Activated T-helper 2 cell treated with anti-CD3 and anti-CD28 coated beads, Interferon-gamma antibody, Interleukin-2, Interleukin-4, amounts not matched to agents 10 μg/mL and 5 μg/mL and 100 μg/mL, durations not matched to agents 14 hours and 24 hours and 36 hours (primary cell): ENCODE measurements at regions not wholly inside any gene's neighbourhood (a gene's known extent, or its start where the extent isn't known, plus 50 kb on each side); places are given as distances from the start of the nearest gene placed in this dataset.
"Not testable (repeated sequence)": the region's sequence is repeated elsewhere in the genome, so short reads cannot be mapped to it uniquely, and the experiment has no call there.

Source experiments
- DNase-seq: peaks from one replicate; pipeline ENCODE4 v3.0.0; 2021; ENCODE audit warnings: low spot score
- H3K27ac Mint-ChIP-seq: one replicate; pipeline ENCODE4 v1.8.0; 2021; ENCODE audit warnings: mixed read lengths
- H3K27me3 Mint-ChIP-seq: one replicate; pipeline ENCODE4 v1.8.0; 2021; ENCODE audit warnings: low read depth, mixed read lengths
- H3K36me3 Mint-ChIP-seq: one replicate; pipeline ENCODE4 v1.8.0; 2021; ENCODE audit warnings: low read depth, mixed read lengths
- H3K4me1 Mint-ChIP-seq: one replicate; pipeline ENCODE4 v1.8.0; 2021; ENCODE audit warnings: low read depth, mixed read lengths
- H3K4me3 Mint-ChIP-seq: one replicate; pipeline ENCODE4 v1.8.0; 2021; ENCODE audit warnings: low read depth, mild to moderate bottlenecking, moderate library complexity, mixed read lengths
- H3K9me3 Mint-ChIP-seq: one replicate; pipeline ENCODE4 v1.8.0; 2021; ENCODE audit warnings: mixed read lengths
- intact Hi-C: fragments of 100-400 bp; cut with micrococcal nuclease; formaldehyde crosslinking; loops from one replicate; pipeline ENCODE4 v1.15.1; 2023

DNA sequence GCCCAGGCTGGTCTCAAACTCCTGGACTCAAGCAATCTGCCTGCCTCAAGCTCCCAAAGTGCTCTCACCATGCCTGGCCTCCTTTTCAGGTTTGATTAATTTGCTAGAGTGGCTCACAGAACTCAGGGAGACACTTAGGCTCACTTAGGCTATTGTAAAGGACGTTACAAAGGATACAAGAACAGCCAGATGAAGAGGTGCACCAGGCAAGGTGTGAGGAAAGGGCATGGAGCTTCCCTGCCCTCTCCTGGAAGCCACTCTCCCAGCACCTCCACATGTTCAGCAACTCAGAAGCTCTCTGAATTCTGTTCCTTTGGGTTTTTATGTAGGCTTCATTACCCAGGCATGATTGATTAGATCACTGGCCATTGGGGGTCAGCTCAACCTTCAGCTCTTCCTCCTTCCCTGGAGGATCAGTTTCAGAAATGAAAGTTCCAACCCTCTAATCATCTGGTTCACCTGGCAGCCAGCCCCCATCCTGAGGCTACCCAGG is 78.7 kb upstream of the RGPD5 start:
- no peak for DNase-seq
- intact Hi-C loops, result loop anchor here (5.0 kb wide), 1 partner anchor 168 kb away; no protein-coding TSS in a partner anchor
- H3K27me3 Mint-ChIP-seq, result peaks cover 2% of the 10 kb centered on the region
- H3K36me3 Mint-ChIP-seq, result no peaks in the 10 kb centered on the region
- no peaks in the 10 kb centered on the region for H3K9me3 Mint-ChIP-seq
- no peaks in the 10 kb centered on the region for H3K4me1 Mint-ChIP-seq
- no peak overlapping the region for H3K4me3 Mint-ChIP-seq
- no peak overlapping the region for H3K27ac Mint-ChIP-seq

DNA sequence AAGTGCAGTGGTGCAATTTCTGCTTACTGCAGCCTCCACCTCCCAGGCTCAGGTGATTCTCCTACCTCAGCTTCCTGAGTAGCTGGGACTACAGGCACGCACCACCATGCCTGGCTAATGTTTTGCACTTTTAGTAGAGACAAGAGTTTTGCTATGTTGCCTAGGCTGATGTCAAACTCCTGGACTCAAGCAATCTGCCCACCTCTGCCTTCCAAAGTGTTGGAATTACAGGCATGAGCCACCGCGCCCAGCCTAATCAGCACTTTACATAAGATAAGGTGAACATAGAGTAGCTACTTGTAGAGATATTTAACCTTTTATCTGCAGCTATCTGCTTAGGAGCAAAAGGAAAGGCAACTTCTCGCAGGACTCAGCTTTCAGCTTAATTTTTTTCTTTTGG is 77.5 kb upstream of the RGPD5 start:
- H3K27me3 Mint-ChIP-seq, DNase-seq, H3K4me1 Mint-ChIP-seq, H3K27ac Mint-ChIP-seq, H3K4me3 Mint-ChIP-seq, H3K9me3 Mint-ChIP-seq, H3K36me3 Mint-ChIP-seq: not testable (repeated sequence)
- intact Hi-C loops, result loop anchor here (5.0 kb wide), 1 partner anchor 169 kb away; no protein-coding TSS in a partner anchor

DNA sequence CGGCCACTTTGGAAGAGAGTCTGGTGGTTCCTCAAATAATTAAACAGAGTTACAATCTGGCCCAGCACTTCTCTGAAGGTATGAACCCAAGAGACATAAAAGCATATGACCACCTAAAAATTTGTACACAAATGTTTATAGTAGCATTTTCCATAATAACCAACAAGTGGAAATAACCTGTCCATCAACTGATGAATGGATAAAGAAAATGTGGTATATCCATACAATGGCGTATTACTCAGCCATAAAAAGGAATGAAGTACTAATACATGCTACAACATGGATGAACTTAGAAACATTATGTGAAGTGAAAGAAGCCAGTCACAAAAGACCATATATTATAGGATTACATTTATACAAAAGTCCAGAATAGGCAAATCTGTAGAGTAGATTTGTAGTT is 76.0 kb upstream of the RGPD5 start:
- no peaks in the 10 kb centered on the region for H3K4me1 Mint-ChIP-seq
- peaks cover 2% of the 10 kb centered on the region for H3K27me3 Mint-ChIP-seq
- H3K36me3 Mint-ChIP-seq, result no peaks in the 10 kb centered on the region
- no peak overlapping the region for H3K27ac Mint-ChIP-seq
- intact Hi-C loops, result loop anchor here (5.0 kb wide), 1 partner anchor 171 kb away; no protein-coding TSS in a partner anchor
- H3K4me3 Mint-ChIP-seq, result no peak overlapping the region
- H3K9me3 Mint-ChIP-seq, result no peaks in the 10 kb centered on the region
- DNase-seq, result no peak

- no peak overlapping the region for H3K27ac Mint-ChIP-seq
- intact Hi-C loops, result loop anchor here (5.0 kb wide), 1 partner anchor 173 kb away; no protein-coding TSS in a partner anchor
- H3K27me3 Mint-ChIP-seq, result peaks cover 2% of the 10 kb centered on the region
- no peaks in the 10 kb centered on the region for H3K36me3 Mint-ChIP-seq
- DNase-seq, result no peak
- H3K9me3 Mint-ChIP-seq, result no peaks in the 10 kb centered on the region
- no peaks in the 10 kb centered on the region for H3K4me1 Mint-ChIP-seq
- no peak overlapping the region for H3K4me3 Mint-ChIP-seq
Observed at GRCh38 chr2:109719871-109720270, 74.2 kb upstream of the RGPD5 start.

DNA sequence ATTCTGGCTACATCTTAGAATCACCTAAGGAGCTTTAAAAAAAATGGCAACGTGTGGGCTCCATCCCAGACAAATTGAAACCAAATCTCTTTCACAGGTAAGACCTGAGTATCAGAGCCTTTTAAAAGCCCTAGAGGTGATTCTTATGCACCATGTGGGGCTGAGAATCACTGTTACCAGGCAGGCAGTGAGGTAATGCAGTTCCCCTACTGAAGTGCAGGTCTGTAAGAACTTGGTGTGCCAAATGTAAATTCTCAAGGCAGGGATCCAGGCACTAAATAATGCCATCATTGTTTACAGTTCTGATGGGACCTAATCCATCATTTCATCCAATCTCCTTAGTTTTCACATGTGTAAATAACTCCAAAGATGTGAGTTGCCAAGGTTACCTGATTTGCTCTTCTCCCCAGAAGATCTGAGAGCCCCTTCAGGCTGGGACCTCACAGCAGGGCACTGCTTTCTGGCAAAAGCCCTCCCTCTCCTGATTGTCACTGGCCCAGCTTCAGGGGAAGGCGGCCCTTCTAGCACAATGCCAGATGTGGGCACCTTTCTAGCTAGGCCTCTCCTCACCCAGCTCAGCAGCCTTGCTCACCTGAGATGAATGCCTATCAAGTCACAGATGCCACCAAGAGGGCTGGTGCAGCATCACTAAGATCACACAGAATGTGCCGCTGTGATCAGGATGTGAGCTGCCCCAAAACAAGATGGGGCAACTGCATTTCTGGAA is 73.6 kb upstream of the RGPD5 start:
- H3K27me3 Mint-ChIP-seq, result peaks cover 2% of the 10 kb centered on the region
- DNase-seq, result no peak
- intact Hi-C loops, result no loop called here
- H3K4me3 Mint-ChIP-seq, result no peak overlapping the region
- H3K4me1 Mint-ChIP-seq, result no peaks in the 10 kb centered on the region
- no peaks in the 10 kb centered on the region for H3K9me3 Mint-ChIP-seq
- no peak overlapping the region for H3K27ac Mint-ChIP-seq
- no peaks in the 10 kb centered on the region for H3K36me3 Mint-ChIP-seq

DNA sequence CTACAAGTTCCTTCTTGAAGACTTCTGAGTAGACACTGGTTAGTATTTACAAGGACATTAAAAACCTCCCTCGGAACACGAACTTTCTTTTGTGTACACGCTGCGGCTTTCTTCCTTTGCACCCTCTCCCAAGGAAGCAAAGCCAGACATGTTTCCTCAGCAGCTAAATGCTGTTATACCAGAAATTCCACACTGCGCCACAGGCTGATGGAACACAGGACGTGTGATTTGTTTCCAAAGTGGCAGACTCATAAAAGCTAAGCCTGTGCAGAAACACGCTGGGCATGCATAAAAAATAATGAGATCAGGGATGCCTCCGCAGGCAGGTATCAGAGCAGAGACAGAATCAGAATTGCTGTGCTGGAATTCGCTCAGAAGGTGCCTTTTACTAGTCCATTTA is 73.0 kb upstream of the RGPD5 start:
- intact Hi-C loops, result no loop called here
- H3K27ac Mint-ChIP-seq, result no peak overlapping the region
- H3K27me3 Mint-ChIP-seq, result no peaks in the 10 kb centered on the region
- no peaks in the 10 kb centered on the region for H3K4me1 Mint-ChIP-seq
- no peaks in the 10 kb centered on the region for H3K36me3 Mint-ChIP-seq
- H3K9me3 Mint-ChIP-seq, result no peaks in the 10 kb centered on the region
- no peak for DNase-seq
- H3K4me3 Mint-ChIP-seq, result no peak overlapping the region

DNA sequence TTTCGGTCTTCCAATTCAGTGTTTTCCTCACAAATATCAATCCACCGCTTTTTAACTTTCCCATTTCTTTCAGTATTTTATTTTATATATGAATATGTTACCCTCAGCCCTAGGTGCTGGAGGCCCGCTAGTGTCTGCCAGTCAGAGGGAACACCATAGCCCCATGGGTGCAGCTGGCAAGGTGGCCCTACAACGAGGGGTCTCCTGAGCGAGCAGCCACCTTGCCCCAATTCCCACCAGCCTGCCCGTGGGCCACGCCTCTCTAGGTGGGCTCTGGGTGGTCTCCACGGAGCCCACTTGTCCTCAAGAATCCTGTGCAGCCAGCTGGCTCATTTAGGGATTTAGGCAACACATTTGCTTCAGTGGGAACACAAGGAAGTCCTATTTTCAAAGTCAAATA is 72.5 kb upstream of the RGPD5 start:
- Mint-ChIP-seq H3K27ac (no peak overlapping the region), H3K4me1 (no peaks in the 10 kb centered on the region), H3K4me3 (no peak overlapping the region), H3K27me3 (no peaks in the 10 kb centered on the region), H3K9me3 (no peaks in the 10 kb centered on the region), H3K36me3 (no peaks in the 10 kb centered on the region)
- DNase-seq, result no peak
- intact Hi-C loops, result no loop called here

DNA sequence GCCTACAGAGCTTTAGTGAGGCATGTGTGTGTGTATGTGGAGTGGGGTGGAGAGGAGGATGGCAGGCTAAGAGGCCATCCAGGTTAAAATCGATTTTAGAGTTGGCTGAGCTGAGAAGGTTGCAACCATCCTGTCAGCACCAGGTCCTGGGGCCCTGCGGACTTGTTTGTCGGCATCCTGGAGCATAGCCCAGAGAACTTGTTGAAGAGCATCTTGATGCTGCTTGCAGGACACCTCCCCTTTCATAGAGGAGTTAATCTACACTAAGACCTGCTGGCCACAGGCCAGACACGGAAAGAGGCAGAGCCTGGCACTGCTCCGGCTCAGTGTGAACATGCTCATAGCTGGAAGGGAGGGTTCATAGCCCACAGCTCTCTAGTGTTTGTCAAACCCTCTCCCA is 72.1 kb upstream of the RGPD5 start:
- H3K27me3 Mint-ChIP-seq, result no peaks in the 10 kb centered on the region
- DNase-seq, result no peak
- H3K4me3 Mint-ChIP-seq, result no peak overlapping the region
- intact Hi-C loops, result no loop called here
- H3K9me3 Mint-ChIP-seq, result no peaks in the 10 kb centered on the region
- H3K4me1 Mint-ChIP-seq, result no peaks in the 10 kb centered on the region
- H3K36me3 Mint-ChIP-seq, result no peaks in the 10 kb centered on the region
- H3K27ac Mint-ChIP-seq, result no peak overlapping the region

DNA sequence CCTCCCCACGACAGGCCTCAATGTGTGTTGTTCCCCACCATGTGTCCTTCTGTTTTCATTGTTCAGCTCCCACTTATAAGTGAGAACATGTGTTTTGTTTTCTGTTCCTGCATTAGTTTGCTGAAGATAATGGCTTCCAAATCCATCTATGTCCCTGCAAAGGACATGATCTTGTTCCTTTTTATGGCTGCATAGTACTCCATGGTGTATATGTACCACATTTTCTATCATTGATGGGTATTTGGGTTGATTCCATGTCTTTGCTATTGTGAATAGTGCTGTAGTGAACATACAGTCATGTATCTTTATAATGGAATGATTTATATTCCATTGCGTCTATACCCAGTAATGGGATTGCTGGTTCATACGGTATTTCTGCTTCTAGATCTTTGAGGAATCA is 71.5 kb upstream of the RGPD5 start:
- H3K27me3 Mint-ChIP-seq, H3K4me3 Mint-ChIP-seq, intact Hi-C loops, H3K4me1 Mint-ChIP-seq, H3K27ac Mint-ChIP-seq, H3K9me3 Mint-ChIP-seq, H3K36me3 Mint-ChIP-seq, DNase-seq: not testable (repeated sequence)

DNA sequence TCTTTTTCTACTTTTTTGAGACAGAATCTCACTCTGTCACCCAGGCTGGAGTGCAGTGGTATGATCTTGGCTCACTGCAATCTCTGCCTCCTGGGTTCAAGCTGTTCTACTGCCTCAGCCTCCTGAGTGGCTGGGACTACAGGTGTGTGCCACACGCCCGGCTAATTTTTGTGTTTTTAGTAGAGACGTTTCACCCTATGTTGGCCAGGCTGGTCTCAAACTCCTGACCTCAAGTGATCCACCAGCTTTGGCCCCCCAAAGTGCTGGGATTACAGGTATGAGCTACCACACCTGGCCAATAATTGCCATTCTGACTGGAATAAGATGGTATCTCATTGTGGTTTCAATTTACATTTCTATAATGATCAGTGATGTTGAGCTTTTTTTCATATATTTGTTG is 71.0 kb upstream of the RGPD5 start:
- H3K4me1 Mint-ChIP-seq, H3K36me3 Mint-ChIP-seq, H3K27ac Mint-ChIP-seq, intact Hi-C loops, H3K4me3 Mint-ChIP-seq, H3K9me3 Mint-ChIP-seq, H3K27me3 Mint-ChIP-seq, DNase-seq: not testable (repeated sequence)

- no peak overlapping the region for H3K27ac Mint-ChIP-seq
- intact Hi-C loops, result no loop called here
- DNase-seq, result no peak
- no peaks in the 10 kb centered on the region for H3K4me1 Mint-ChIP-seq
- H3K36me3 Mint-ChIP-seq, result no peaks in the 10 kb centered on the region
- H3K9me3 Mint-ChIP-seq, result no peaks in the 10 kb centered on the region
- no peak overlapping the region for H3K4me3 Mint-ChIP-seq
- H3K27me3 Mint-ChIP-seq, result no peaks in the 10 kb centered on the region
Observed at GRCh38 chr2:109724533-109725460, 69.3 kb upstream of the RGPD5 start.

DNA sequence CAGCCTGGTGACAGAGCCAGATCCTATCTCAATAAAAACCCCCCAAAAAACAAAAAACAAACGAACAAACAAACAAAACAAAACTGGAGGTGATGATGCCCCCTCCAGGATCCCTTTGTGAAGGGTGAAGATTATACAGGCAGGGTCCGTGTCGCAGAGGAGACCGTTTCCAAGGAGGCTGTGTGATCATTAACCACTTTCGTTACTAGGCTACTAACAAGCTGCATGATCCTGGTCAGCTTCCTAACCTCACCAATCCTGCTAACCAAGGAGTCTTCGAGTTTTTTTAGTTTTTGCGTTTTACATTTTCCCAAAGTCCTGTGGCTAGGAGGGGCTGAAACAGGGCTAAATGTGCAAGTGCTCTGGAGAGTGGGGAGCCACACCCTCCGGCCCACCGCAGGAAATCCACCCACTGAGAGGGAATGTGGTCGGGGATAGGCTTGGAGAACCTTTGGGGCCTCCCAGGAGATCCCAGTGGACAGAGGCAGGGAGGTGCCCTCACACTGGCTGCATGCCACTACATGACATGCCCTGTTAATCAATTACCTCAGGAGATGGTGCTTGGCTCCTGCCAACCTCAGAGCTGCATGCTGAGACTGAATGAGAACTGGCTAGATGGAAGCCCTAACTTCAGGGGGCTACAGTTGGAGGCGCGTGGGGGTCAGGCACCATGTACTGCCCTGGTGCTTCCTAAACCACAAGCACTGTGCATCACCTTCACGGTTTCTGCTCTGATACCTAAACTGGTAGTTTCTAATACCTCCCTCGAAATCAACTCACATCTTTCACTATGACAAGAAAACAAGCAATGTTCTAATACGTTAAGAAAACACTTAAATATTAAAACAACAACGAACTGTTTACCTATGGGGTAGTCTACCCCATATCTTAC is 67.5 kb upstream of the RGPD5 start:
- no peaks in the 10 kb centered on the region for H3K9me3 Mint-ChIP-seq
- no peaks in the 10 kb centered on the region for H3K4me1 Mint-ChIP-seq
- no peak overlapping the region for H3K4me3 Mint-ChIP-seq
- intact Hi-C loops, result no loop called here
- no peak overlapping the region for H3K27ac Mint-ChIP-seq
- H3K36me3 Mint-ChIP-seq, result no peaks in the 10 kb centered on the region
- H3K27me3 Mint-ChIP-seq, result no peaks in the 10 kb centered on the region
- DNase-seq, result no peak
